Type B pancreatic cell (in vitro differentiated cells): ENCODE measurements at regions not wholly inside any gene's neighbourhood (a gene's known extent, or its start where the extent isn't known, plus 50 kb on each side); places are given as distances from the start of the nearest gene placed in this dataset.

Experiments used
- DNase-seq: peaks from one replicate; pipeline ENCODE4 v3.0.0; 2021; ENCODE audit warnings: mixed read lengths; ENCODE audit not compliant: unreplicated experiment; ENCODE audit errors: extremely low spot score
- H3K27ac Mint-ChIP-seq: 2 replicates; pipeline ENCODE4 v1.8.0; 2021; ENCODE audit warnings: mild to moderate bottlenecking, mixed read lengths
- H3K27me3 Mint-ChIP-seq: 2 replicates; pipeline ENCODE4 v1.8.0; 2021; ENCODE audit warnings: mixed read lengths
- H3K36me3 Mint-ChIP-seq: 2 replicates; pipeline ENCODE4 v1.8.0; 2021; ENCODE audit warnings: mixed read lengths
- H3K4me1 Mint-ChIP-seq: one replicate; pipeline ENCODE4 v1.8.0; 2021; ENCODE audit warnings: mixed read lengths; ENCODE audit not compliant: unreplicated experiment
- H3K4me3 Mint-ChIP-seq: 2 replicates; pipeline ENCODE4 v1.8.0; 2021; ENCODE audit warnings: mild to moderate bottlenecking, mixed read lengths
- H3K9me3 Mint-ChIP-seq: 2 replicates; pipeline ENCODE4 v1.8.0; 2021; ENCODE audit warnings: mixed read lengths
- TF ChIP-seq, protein P1 (sequence below): fragments of 200-600 bp; sonication (generic); conservative IDR thresholded peaks from 2 replicates; pipeline ENCODE4 v1.5.0; 2021; ENCODE audit warnings: antibody characterized with exemption, mild to moderate bottlenecking

DNA sequence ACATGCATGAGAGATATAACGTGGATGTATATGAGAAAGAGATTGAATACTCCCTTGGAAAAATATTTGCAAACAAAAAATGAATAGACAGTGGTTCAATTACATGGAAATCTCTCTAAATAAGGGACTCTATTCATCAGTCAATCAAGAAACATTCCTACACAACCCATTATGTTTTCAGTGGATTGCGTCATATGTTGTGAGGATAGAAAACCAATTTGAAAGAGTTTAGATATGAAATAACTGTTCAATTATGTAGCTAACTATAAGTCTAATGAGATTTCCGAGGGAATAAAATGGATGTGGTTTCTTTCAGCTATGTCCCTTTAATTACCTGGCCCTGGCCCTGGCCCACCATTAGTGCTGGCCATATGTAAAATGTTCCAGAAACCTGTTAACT lies 86.7 kb upstream of the TMCO5A start:
- no peak overlapping the region for H3K27ac Mint-ChIP-seq
- H3K9me3 Mint-ChIP-seq, result no peaks in the 10 kb centered on the region
- TF ChIP-seq, protein P1, sequence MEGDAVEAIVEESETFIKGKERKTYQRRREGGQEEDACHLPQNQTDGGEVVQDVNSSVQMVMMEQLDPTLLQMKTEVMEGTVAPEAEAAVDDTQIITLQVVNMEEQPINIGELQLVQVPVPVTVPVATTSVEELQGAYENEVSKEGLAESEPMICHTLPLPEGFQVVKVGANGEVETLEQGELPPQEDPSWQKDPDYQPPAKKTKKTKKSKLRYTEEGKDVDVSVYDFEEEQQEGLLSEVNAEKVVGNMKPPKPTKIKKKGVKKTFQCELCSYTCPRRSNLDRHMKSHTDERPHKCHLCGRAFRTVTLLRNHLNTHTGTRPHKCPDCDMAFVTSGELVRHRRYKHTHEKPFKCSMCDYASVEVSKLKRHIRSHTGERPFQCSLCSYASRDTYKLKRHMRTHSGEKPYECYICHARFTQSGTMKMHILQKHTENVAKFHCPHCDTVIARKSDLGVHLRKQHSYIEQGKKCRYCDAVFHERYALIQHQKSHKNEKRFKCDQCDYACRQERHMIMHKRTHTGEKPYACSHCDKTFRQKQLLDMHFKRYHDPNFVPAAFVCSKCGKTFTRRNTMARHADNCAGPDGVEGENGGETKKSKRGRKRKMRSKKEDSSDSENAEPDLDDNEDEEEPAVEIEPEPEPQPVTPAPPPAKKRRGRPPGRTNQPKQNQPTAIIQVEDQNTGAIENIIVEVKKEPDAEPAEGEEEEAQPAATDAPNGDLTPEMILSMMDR, result no peak
- no peak overlapping the region for H3K4me3 Mint-ChIP-seq
- no peaks in the 10 kb centered on the region for H3K27me3 Mint-ChIP-seq
- no peaks in the 10 kb centered on the region for H3K36me3 Mint-ChIP-seq
- no peak for DNase-seq
- H3K4me1 Mint-ChIP-seq, result no peaks in the 10 kb centered on the region

DNA sequence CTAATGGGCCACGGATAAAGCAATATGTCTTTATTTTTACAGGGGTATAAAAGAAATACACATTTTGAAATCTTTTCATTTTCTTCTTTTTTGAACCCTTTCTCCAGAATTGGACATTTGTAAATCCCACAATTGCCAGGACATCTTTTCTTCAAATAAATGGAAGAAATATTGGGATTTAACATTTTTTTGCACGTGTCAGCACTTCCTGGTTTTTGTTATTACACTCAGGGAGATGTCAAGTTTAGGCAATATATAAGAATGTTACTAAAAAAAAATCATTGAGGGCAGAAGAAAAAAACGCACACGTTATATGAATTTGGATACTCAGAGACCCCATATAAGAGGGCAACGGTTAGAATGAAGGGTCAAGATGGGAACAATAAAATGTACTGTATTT lies 78.3 kb upstream of the TMCO5A start:
- no peak for DNase-seq
- H3K36me3 Mint-ChIP-seq, result no peaks in the 10 kb centered on the region
- H3K27me3 Mint-ChIP-seq, result no peaks in the 10 kb centered on the region
- no peaks in the 10 kb centered on the region for H3K4me1 Mint-ChIP-seq
- H3K27ac Mint-ChIP-seq, result no peak overlapping the region
- peaks cover 6% of the 10 kb centered on the region for H3K9me3 Mint-ChIP-seq
- no peak overlapping the region for H3K4me3 Mint-ChIP-seq
- TF ChIP-seq, protein P1, result no peak

DNA sequence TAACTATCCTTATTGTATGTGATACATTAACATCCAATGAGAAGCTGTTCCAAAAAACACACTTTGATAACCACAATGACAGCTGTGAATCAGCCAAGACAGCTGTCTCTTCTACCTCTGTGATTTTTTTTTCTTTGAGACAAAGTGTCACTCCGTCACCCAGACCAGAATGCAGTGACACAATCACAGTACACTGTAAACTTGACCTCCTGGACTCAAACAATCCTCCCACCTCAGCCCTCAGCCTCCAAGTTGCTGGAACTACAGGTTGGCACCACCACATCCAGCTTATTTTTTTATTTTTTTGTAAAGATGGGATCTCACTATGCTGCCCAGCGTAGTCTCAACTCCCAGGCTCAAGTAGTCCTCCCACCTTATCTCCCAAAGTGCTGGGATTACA lies 73.5 kb upstream of the TMCO5A start:
- Mint-ChIP-seq H3K4me3 (no peak overlapping the region), H3K36me3 (no peaks in the 10 kb centered on the region), H3K4me1 (no peaks in the 10 kb centered on the region), H3K27me3 (no peaks in the 10 kb centered on the region), H3K9me3 (peaks cover 6% of the 10 kb centered on the region), H3K27ac (no peak overlapping the region)
- TF ChIP-seq, protein P1, result no peak
- DNase-seq, result no peak

- Mint-ChIP-seq H3K4me3 (no peak overlapping the region), H3K36me3 (no peaks in the 10 kb centered on the region), H3K9me3 (peaks cover 6% of the 10 kb centered on the region), H3K4me1 (no peaks in the 10 kb centered on the region), H3K27ac (no peak overlapping the region), H3K27me3 (no peaks in the 10 kb centered on the region)
- DNase-seq, result no peak
- TF ChIP-seq, protein P1, result no peak
These were observed 68.8 kb upstream of the TMCO5A start for GRCh38 chr15:37865687-37866086.

GRCh38 chr15:37870711-37871110 lies 63.7 kb upstream of the TMCO5A start:
- no peaks in the 10 kb centered on the region for H3K27me3 Mint-ChIP-seq
- peaks cover 13% of the 10 kb centered on the region for H3K4me1 Mint-ChIP-seq
- H3K36me3 Mint-ChIP-seq, result no peaks in the 10 kb centered on the region
- no peak for DNase-seq
- TF ChIP-seq, protein P1, result no peak
- H3K4me3 Mint-ChIP-seq, result no peak overlapping the region
- H3K9me3 Mint-ChIP-seq, result no peaks in the 10 kb centered on the region
- H3K27ac Mint-ChIP-seq, result no peak overlapping the region

GRCh38 chr15:37872661-37873060 lies 61.8 kb upstream of the TMCO5A start:
- Mint-ChIP-seq H3K27ac (no peak overlapping the region), H3K4me1 (peaks cover 19% of the 10 kb centered on the region), H3K4me3 (peak overlapping the region; percentile 11), H3K9me3 (no peaks in the 10 kb centered on the region), H3K36me3 (no peaks in the 10 kb centered on the region), H3K27me3 (no peaks in the 10 kb centered on the region)
- TF ChIP-seq, protein P1, result no peak
- no peak for DNase-seq
